Astrocyte of the spinal cord (primary cell): ENCODE measurements at regions not wholly inside any gene's neighbourhood (a gene's known extent, or its start where the extent isn't known, plus 50 kb on each side); places are given as distances from the start of the nearest gene placed in this dataset.
A peak's percentile ranks its signal among the peaks of the same experiment; 100 is the strongest.

Source experiments
- DNase-seq: peaks from one replicate; pipeline ENCODE4 v3.0.0; 2011; ENCODE audit warnings: low read depth, low spot score
- H3K4me3 ChIP-seq: 2 replicates; pipeline ENCODE4 v1.5.1; 2011; ENCODE audit warnings: low read depth, mild to moderate bottlenecking, low read length, moderate library complexity
- CTCF ChIP-seq: IDR thresholded peaks from 2 replicates; pipeline ENCODE4 v1.5.1; 2012; ENCODE audit warnings: low read depth, mild to moderate bottlenecking, low read length, inconsistent platforms
- in situ Hi-C: cut with HindIII; loops from 2 replicates; pipeline ENCODE4 v1.10.0; 2017; ENCODE audit warnings: low sequenced_read_pairs

DNA sequence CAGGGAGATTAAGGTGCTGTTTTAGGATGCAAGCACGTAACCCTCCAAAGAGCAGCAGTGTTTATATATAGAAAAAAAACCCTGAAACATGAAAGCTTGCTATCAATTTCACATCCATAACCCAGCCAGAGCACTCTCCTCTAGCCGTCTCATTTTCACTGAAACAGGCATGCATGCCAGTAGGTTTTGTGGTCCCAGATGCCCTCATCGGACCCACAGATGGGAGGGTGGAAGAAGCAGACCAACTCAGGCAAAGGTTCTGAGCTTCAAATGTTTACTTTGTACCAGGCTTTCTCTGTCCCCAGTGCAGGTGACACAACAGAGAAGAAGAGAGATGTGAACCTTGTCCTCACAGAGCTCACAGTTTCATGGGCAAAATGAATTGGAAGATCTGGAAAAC lies 127.4 kb upstream of the ATP10B start:
- no peak for DNase-seq
- in situ Hi-C loops, result no loop called here
- no peak for TF ChIP-seq CTCF
- H3K4me3 ChIP-seq, result no peak overlapping the region

GRCh38 chr5:160978944-160979343 lies 126.9 kb upstream of the ATP10B start:
- no peak overlapping the region for H3K4me3 ChIP-seq
- no peak for DNase-seq
- in situ Hi-C loops, result no loop called here

DNA sequence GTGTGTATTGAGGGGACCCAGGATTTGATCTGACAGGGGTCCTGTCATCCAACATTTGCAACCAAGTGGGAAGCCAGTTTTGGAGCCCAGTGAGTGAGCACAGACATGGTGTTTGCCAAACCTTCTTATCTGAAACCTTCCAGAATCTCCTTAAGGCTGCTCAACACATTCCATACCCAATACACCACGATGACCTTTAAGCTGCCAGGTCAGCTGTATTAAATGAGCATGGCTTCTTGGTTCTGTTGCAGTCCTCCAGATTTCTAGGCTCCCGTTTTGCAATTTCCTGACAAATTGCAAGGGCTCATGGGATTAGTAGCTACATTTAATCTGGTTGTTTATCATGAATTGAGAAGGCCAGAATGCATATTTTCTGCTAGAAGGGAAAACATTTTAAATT lies 124.2 kb upstream of the ATP10B start:
- no peak for DNase-seq
- H3K4me3 ChIP-seq, result no peak overlapping the region
- no peak for TF ChIP-seq CTCF
- in situ Hi-C loops, result no loop called here

More at GRCh38 chr5:160978944-160979343, 126.9 kb upstream of the ATP10B start:
- no peak for TF ChIP-seq CTCF

DNA sequence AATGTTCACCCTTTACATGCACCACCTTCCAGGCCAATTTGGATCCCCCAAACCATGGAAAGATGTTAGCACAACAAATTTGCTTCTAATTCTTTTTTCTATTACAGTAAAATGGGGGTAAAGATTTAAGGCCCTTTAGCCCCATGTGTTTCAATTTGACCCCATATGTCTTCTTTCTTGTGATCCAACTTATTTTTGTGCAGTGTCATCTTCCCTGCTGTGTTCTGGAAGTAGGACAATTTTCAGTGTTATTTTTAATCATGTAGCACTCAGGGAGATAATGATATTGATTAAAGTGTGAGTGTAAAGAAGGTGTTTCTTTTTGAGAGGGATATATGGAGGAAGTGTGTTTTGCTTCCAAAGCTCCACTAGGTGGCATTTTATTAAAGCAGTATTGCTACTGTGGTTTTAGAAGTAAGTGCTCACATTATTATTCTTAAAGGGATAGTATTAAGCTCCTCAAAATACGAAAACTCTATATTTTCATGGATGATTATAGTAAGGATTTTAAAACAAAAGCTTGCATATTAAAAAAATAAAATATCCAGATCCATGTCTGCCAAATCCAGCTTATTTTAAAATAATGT lies 118.7 kb upstream of the ATP10B start:
- peak; percentile 1 for DNase-seq
- no peak overlapping the region for H3K4me3 ChIP-seq
- peak; percentile 15 for TF ChIP-seq CTCF
- in situ Hi-C loops, result no loop called here

DNA sequence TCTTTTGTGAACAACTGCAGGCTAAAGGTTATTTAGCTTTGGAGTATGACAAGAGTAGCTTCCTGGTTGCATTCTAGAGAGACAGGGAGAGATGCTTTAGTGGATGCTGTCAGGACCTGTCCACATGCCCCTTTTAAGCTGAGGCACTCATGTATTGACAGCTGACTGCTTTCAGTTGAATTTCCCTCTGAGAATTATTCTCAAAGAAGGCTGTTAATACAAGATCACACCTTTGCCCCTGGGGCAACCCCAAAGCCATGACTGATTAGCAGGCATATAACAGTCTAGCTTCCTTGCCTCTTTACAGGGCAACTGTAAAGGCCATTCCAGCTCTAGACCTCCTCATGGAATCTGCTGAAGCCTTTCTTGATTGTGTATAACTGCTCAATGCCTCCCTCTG lies 117.6 kb upstream of the ATP10B start:
- in situ Hi-C loops, result no loop called here
- no peak overlapping the region for H3K4me3 ChIP-seq
- DNase-seq, result no peak
- TF ChIP-seq CTCF, result no peak

- H3K4me3 ChIP-seq, result no peak overlapping the region
- DNase-seq, result no peak
- in situ Hi-C loops, result no loop called here
- no peak for TF ChIP-seq CTCF
Measured at GRCh38 chr5:160968480-160968879, 116.5 kb upstream of the ATP10B start.

DNA sequence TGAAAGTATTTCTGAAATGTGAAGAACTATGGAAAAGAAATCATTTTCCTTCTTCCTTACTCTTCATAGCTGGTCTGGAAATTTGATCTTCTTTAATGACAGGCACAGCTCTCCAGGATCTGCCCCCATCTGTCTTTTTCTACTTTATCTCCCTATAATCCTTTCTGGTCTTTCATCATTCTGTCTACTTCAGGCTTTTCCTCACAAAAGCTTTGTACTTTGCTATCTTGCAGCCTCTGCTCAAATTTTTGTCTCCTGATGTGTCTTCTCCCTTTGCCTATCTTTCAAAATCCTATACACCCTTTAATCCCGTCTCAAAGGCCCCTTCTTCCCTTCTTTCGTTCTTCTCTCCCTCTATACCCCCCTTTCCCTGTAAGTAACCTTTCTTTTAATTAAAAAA lies 114.9 kb upstream of the ATP10B start:
- no peak for DNase-seq
- in situ Hi-C loops, result no loop called here
- no peak for TF ChIP-seq CTCF
- no peak overlapping the region for H3K4me3 ChIP-seq
